Stomach (tissue), 4 donors: ENCODE measurements at regions not wholly inside any gene's neighbourhood (a gene's known extent, or its start where the extent isn't known, plus 50 kb on each side); places are given as distances from the start of the nearest gene placed in this dataset.
"Not testable (repeated sequence)": the region's sequence is repeated elsewhere in the genome, so short reads cannot be mapped to it uniquely, and the experiment has no call there.

ENCODE experiments used
- CTCF ChIP-seq, 7 experiments: fragments of 450-650 bp in 4 of 7; fragments of 200-600 bp in 3 of 7; sonication (generic) in 3 of 7; IDR thresholded peaks; one replicate each; pipeline ENCODE4 v1.5.1; 2016 to 2019; ENCODE audit warnings: antibody characterized with exemption in 7 of 7, control low read depth in 2 of 7, mild to moderate bottlenecking in 1 of 7
- EP300 ChIP-seq: sonication (generic); formaldehyde crosslinking; IDR thresholded peaks from one replicate; pipeline ENCODE4 v1.6.1; 2017; ENCODE audit warnings: antibody characterized with exemption
- POLR2A ChIP-seq, 4 donors: fragments of 450-650 bp; IDR thresholded peaks; one replicate each; pipeline ENCODE4 v1.6.1; 2016; ENCODE audit warnings: antibody characterized with exemption in 4 of 4, control low read depth in 2 of 4, mild to moderate bottlenecking in 1 of 4, moderate library complexity in 1 of 4
- POLR2AphosphoS5 ChIP-seq, 3 donors: sonication (generic); formaldehyde crosslinking; IDR thresholded peaks; one replicate each; pipeline ENCODE4 v1.6.1; 2016; ENCODE audit warnings: antibody characterized with exemption in 3 of 3

DNA sequence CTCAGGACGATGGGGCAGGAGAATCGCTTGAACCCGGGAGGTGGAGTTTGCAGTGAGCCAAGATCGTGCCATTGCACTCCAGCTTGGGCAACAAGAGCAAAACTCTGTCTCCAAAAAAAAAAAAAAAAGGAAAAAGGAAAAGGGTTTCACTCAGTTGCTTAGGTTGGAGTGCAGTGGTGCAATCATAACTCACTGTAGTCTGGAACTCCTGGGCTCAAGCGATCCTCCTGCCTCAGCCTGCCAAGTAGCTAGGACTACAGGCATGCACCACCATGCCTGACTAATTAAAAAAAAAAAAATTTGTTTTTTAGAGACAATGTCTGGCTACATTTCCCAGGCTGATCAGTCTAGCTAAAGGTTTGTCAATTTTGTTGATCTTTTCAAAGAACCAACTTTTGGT lies 76.7 kb downstream of the TMEM270 start:
- TF ChIP-seq CTCF (IDR thresholded peaks at IDR 0.05); POLR2AphosphoS5 (IDR thresholded peaks at IDR 0.05); POLR2A (IDR thresholded peaks at IDR 0.05); EP300: not testable (repeated sequence)
